ENCODE measurements at regions not wholly inside any gene's neighbourhood (a gene's known extent, or its start where the extent isn't known, plus 50 kb on each side); places are given as distances from the start of the nearest gene placed in this dataset.

DNA sequence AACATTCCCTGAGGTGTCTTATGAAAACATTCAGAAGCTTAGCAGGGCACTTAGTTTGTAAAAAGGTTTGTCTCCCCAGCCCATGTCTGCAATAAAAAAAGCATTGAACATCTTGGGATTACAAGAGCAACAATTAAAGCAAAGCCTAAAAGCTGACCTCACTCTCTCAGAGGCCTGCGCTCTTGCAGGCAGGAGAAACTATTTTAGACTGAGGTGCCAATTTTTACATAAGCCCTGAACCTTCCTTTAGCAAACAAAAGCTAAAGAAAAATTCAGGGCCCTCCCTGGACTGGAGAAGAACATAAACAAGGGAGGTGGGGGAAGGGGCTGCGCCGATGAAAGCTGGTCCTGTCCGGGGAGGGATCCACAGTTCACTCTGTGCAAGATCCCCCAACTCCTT, 312.7 kb upstream of the RNF32 start:
- TF ChIP-seq, protein P1, sequence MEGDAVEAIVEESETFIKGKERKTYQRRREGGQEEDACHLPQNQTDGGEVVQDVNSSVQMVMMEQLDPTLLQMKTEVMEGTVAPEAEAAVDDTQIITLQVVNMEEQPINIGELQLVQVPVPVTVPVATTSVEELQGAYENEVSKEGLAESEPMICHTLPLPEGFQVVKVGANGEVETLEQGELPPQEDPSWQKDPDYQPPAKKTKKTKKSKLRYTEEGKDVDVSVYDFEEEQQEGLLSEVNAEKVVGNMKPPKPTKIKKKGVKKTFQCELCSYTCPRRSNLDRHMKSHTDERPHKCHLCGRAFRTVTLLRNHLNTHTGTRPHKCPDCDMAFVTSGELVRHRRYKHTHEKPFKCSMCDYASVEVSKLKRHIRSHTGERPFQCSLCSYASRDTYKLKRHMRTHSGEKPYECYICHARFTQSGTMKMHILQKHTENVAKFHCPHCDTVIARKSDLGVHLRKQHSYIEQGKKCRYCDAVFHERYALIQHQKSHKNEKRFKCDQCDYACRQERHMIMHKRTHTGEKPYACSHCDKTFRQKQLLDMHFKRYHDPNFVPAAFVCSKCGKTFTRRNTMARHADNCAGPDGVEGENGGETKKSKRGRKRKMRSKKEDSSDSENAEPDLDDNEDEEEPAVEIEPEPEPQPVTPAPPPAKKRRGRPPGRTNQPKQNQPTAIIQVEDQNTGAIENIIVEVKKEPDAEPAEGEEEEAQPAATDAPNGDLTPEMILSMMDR (conservative IDR thresholded peaks at IDR 0.05; ENCODE audit: low read depth, low read length) = no peak
- TF ChIP-seq EZH2 (IDR thresholded peaks at IDR 0.05; ENCODE audit: borderline replicate concordance, low read depth, low read length, poor library complexity, severe bottlenecking) = no peak
